ENCODE measurements at regions not wholly inside any gene's neighbourhood (a gene's known extent, or its start where the extent isn't known, plus 50 kb on each side); places are given as distances from the start of the nearest gene placed in this dataset.

GRCh38 chr11:54927704-54928103 lies 221.1 kb downstream of the OR4A5 start:
- ChIA-PET RAD21 (ENCODE audit: low non-redundant PET in 1 of 2, low total read pairs in 2 of 2, uncharacterized antibody in 2 of 2, unreplicated experiment in 2 of 2) (no interaction called here), CTCF (no interaction called here), POLR2A (no interaction called here)
- Histone ChIP-seq H3K36me3 (ENCODE audit: control insufficient read depth in 1 of 2, insufficient read depth in 2 of 2, low read length in 2 of 2) (no peaks in the 10 kb centered on the region), H3K79me2 (ENCODE audit: insufficient read depth, low read length) (no peaks in the 10 kb centered on the region), H3K9ac (ENCODE audit: low read length) (no peak overlapping the region), H2AFZ (ENCODE audit: low read depth, low read length, poor library complexity, severe bottlenecking) (no peak overlapping the region), H3K4me3 (replicated peaks in 1 of 2; ENCODE audit: low read depth in 1 of 2, low read length in 2 of 2) (no peak overlapping the region), H3K4me2 (ENCODE audit: low read length) (no peak overlapping the region), H3K27ac (ENCODE audit: low read depth, low read length) (no peak overlapping the region), H4K20me1 (ENCODE audit: insufficient read depth) (no peaks in the 10 kb centered on the region), H3K9me3 (ENCODE audit: control insufficient read depth in 1 of 2, insufficient read depth in 1 of 2, low read depth in 1 of 2, low read length in 2 of 2) (peaks cover 36 to 40% of the 10 kb centered on the region in 2 experiments; a peak in 2 of 4 replicates), H3K9me2 (ENCODE audit: insufficient read depth) (no peaks in the 10 kb centered on the region), H3K27me3 (ENCODE audit: insufficient read depth, low read length) (no peaks in the 10 kb centered on the region), H3K4me1 (ENCODE audit: control insufficient read depth in 1 of 2, insufficient read depth in 2 of 2, low read length in 2 of 2) (no peaks in the 10 kb centered on the region)
- ATAC-seq (no peak), DNase-seq (ENCODE audit: low read depth, low spot score) (no peak)
- intact Hi-C loops (cut with micrococcal nuclease): no loop called here
- no TSS peak for BruUV-seq (replicated peaks)
- TF ChIP-seq EZH2phosphoT487 (IDR thresholded peaks at IDR 0.05; ENCODE audit: borderline replicate concordance): no peak

- Histone ChIP-seq H3K4me3 (replicated peaks in 1 of 2; ENCODE audit: low read depth in 1 of 2, low read length in 2 of 2) (no peak overlapping the region), H3K9me2 (ENCODE audit: insufficient read depth) (no peaks in the 10 kb centered on the region), H3K36me3 (ENCODE audit: control insufficient read depth in 1 of 2, insufficient read depth in 2 of 2, low read length in 2 of 2) (no peaks in the 10 kb centered on the region), H3K27me3 (ENCODE audit: insufficient read depth, low read length) (no peaks in the 10 kb centered on the region), H3K4me2 (ENCODE audit: low read length) (no peak overlapping the region), H2AFZ (ENCODE audit: low read depth, low read length, poor library complexity, severe bottlenecking) (no peak overlapping the region), H4K20me1 (ENCODE audit: insufficient read depth) (no peaks in the 10 kb centered on the region), H3K79me2 (ENCODE audit: insufficient read depth, low read length) (no peaks in the 10 kb centered on the region), H3K9ac (ENCODE audit: low read length) (no peak overlapping the region), H3K27ac (ENCODE audit: low read depth, low read length) (no peak overlapping the region), H3K4me1 (ENCODE audit: control insufficient read depth in 1 of 2, insufficient read depth in 2 of 2, low read length in 2 of 2) (no peaks in the 10 kb centered on the region), H3K9me3 (ENCODE audit: control insufficient read depth in 1 of 2, insufficient read depth in 1 of 2, low read depth in 1 of 2, low read length in 2 of 2) (peaks cover 53 to 59% of the 10 kb centered on the region in 2 experiments; a peak in 2 of 4 replicates)
- BruUV-seq (replicated peaks): no TSS peak
- ATAC-seq (no peak), DNase-seq (ENCODE audit: low read depth, low spot score) (no peak)
- ChIA-PET RAD21 (ENCODE audit: low non-redundant PET in 1 of 2, low total read pairs in 2 of 2, uncharacterized antibody in 2 of 2, unreplicated experiment in 2 of 2) (no interaction called here), CTCF (no interaction called here), POLR2A (no interaction called here)
- intact Hi-C loops (cut with micrococcal nuclease): no loop called here
- TF ChIP-seq REST (IDR thresholded peaks at IDR 0.05; ENCODE audit: low read depth) (no peak), ZFX (IDR thresholded peaks at IDR 0.05) (no peak), YY1 (IDR thresholded peaks at IDR 0.05; ENCODE audit: extremely low read depth, insufficient replicate concordance, low read depth, low read length) (no peak), TCF7L2 (IDR thresholded peaks at IDR 0.05; ENCODE audit: borderline replicate concordance, extremely low read depth, insufficient read depth, insufficient read length) (no peak), SRF (IDR thresholded peaks at IDR 0.05; ENCODE audit: low read depth) (no peak), EGR1 (IDR thresholded peaks at IDR 0.05; ENCODE audit: low read depth) (no peak), SP1 (IDR thresholded peaks at IDR 0.05; ENCODE audit: low read depth) (no peak), CBX3 (IDR thresholded peaks at IDR 0.05; ENCODE audit: low read depth) (no peak), EZH2 (IDR thresholded peaks at IDR 0.05) (no peak), SIN3A (IDR thresholded peaks at IDR 0.05; ENCODE audit: low read depth) (no peak), EZH2phosphoT487 (IDR thresholded peaks at IDR 0.05; ENCODE audit: borderline replicate concordance) (no peak), ELF1 (IDR thresholded peaks at IDR 0.05; ENCODE audit: borderline replicate concordance, low read depth) (no peak), ZBTB33 (IDR thresholded peaks at IDR 0.05; ENCODE audit: extremely low read depth, insufficient replicate concordance, low read length) (no peak), MAX (IDR thresholded peaks at IDR 0.05) (no peak), CEBPB (IDR thresholded peaks at IDR 0.05; ENCODE audit: low read depth) (no peak), RAD21 (IDR thresholded peaks at IDR 0.05; ENCODE audit: low read depth) (no peak), FOSL1 (IDR thresholded peaks at IDR 0.05; ENCODE audit: low read depth) (no peak), ZNF274 (IDR thresholded peaks at IDR 0.05; ENCODE audit: low read depth, low read length) (no peak)
Measured at GRCh38 chr11:54930930-54931329, 224.3 kb downstream of the OR4A5 start.

Data from HCT116 (cell line).